Uterus (tissue), 3 donors: ENCODE measurements at regions not wholly inside any gene's neighbourhood (a gene's known extent, or its start where the extent isn't known, plus 50 kb on each side); places are given as distances from the start of the nearest gene placed in this dataset.

Experiments
- DNase-seq, 2 donors: peaks; one replicate each; pipeline ENCODE4 v3.0.0-alpha.2; 2019 to 2020
- H3K27ac ChIP-seq, 2 donors: fragments of 200-600 bp; sonication (generic); 1 replicate in 1 of 2; 2 replicates in 1 of 2; pipeline ENCODE4 v1.5.1; 2016 to 2018
- H3K27me3 ChIP-seq, 2 donors: fragments of 200-600 bp; sonication (generic); one replicate each; pipeline ENCODE4 v1.5.1; 2018 to 2019; ENCODE audit warnings: control low read depth in 1 of 2
- H3K36me3 ChIP-seq, 2 donors: fragments of 200-600 bp; sonication (generic); one replicate each; pipeline ENCODE4 v1.5.1; 2019; ENCODE audit warnings: control low read depth in 1 of 2
- H3K4me1 ChIP-seq, 2 donors: fragments of 200-600 bp; sonication (generic); one replicate each; pipeline ENCODE4 v1.5.1; 2018 to 2019; ENCODE audit warnings: control low read depth in 1 of 2
- H3K4me3 ChIP-seq, 2 donors: fragments of 200-600 bp; sonication (generic); 1 replicate in 1 of 2; 2 replicates in 1 of 2; pipeline ENCODE4 v1.5.1; 2018 to 2019; ENCODE audit warnings: mild to moderate bottlenecking in 1 of 2
- H3K9me3 ChIP-seq, 2 donors: fragments of 200-600 bp; sonication (generic); one replicate each; pipeline ENCODE4 v1.5.1; 2019; ENCODE audit warnings: control low read depth in 1 of 2
- CTCF ChIP-seq, 4 experiments: fragments of 200-600 bp in 2 of 4; fragments of 450-650 bp in 2 of 4; sonication (generic) in 2 of 4; IDR thresholded peaks; one replicate each; pipeline ENCODE4 v1.5.1; 2016 to 2019; ENCODE audit warnings: antibody characterized with exemption in 4 of 4, mild to moderate bottlenecking in 2 of 4, moderate library complexity in 1 of 4
- POLR2A ChIP-seq, 2 donors: fragments of 450-650 bp; IDR thresholded peaks; one replicate each; pipeline ENCODE4 v1.6.1; 2016; ENCODE audit warnings: antibody characterized with exemption in 2 of 2, mild to moderate bottlenecking in 1 of 2, moderate library complexity in 1 of 2
- intact Hi-C: fragments of 100-400 bp; cut with DNase I; formaldehyde crosslinking; loops from one replicate; pipeline ENCODE4 v1.15.1; 2023; ENCODE audit warnings: low total_unique reads
- donor health status: DM: yes; HTN: yes; CAD: no.

DNA sequence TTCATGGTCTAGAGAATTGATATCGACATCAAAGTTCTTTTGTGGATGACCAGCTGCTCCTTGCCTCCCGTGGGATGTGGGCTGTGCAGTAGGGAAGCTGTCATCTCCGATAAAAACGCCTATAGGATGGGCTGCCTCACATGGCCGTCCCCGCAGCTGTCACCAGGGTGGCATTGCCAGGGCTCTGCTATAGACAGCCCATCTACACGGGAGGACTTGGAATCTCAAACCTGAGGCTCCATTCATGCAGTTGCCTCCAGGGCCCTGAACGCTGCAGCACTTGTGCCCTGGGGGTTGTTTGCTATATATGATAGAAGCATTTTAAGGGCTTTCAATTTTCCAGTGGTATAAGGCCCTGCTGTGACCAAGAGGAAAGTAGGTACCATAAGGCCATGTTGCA, 183.1 kb downstream of the MYCN start:
- DNase-seq, result no peak
- Histone ChIP-seq H3K4me3 (no peak overlapping the region), H3K27me3 (no peaks in the 10 kb centered on the region), H3K4me1 (no peaks in the 10 kb centered on the region), H3K9me3 (no peaks in the 10 kb centered on the region), H3K36me3 (no peaks in the 10 kb centered on the region), H3K27ac (no peak overlapping the region)
- TF ChIP-seq CTCF (IDR thresholded peaks at IDR 0.05), result no peak
- TF ChIP-seq POLR2A (IDR thresholded peaks at IDR 0.05), result no peak
- intact Hi-C loops, result no loop called here

DNA sequence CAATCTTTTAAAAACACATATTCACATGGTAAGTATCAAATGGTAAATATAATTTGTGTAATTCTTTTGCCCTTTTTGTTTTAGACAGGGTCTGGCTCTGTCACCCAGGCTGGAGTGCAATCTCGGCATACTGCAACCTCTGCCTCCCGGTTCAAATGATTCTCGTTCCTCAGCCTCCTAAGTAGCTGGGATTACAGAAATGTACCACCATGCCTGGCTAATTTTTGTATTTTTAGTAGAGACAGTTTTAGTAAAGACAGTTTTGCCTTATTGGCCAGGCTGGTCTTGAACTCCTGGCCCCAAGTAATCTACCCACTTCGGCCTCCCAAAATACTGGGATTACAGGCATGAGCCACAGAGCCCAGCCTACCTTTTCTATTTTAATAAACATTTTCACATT, 182.2 kb downstream of the MYCN start:
- no peak overlapping the region for H3K27ac ChIP-seq
- H3K36me3 ChIP-seq, result no peaks in the 10 kb centered on the region
- no peaks in the 10 kb centered on the region for H3K4me1 ChIP-seq
- TF ChIP-seq CTCF (IDR thresholded peaks at IDR 0.05) (no peak), POLR2A (IDR thresholded peaks at IDR 0.05) (no peak)
- no peak for DNase-seq
- H3K9me3 ChIP-seq, result no peaks in the 10 kb centered on the region
- intact Hi-C loops, result no loop called here
- H3K4me3 ChIP-seq, result no peak overlapping the region
- no peaks in the 10 kb centered on the region for H3K27me3 ChIP-seq

DNA sequence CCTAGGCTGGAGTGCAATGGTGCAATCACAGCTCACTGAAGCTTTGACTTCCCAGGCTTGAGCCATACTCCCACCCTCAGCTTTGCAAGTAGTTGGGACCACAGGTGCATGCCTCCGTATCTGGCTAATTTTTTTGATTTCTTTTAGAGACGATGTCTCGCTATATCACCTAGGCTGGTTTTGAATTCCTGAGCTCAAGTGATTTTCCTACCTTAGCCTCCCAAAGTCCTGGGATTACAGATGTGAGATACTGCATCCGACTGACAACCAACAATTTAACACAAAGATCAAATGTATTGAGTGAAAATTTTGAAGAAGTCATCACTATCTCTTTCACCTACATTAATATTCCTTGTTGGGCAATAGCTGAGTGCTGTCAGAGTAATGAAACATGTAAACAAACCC, 181.6 kb downstream of the MYCN start:
- Histone ChIP-seq H3K36me3 (no peaks in the 10 kb centered on the region), H3K4me1 (no peaks in the 10 kb centered on the region), H3K27ac (no peak overlapping the region), H3K4me3 (no peak overlapping the region), H3K27me3 (no peaks in the 10 kb centered on the region), H3K9me3 (no peaks in the 10 kb centered on the region)
- TF ChIP-seq POLR2A (IDR thresholded peaks at IDR 0.05), result no peak
- no peak for TF ChIP-seq CTCF (IDR thresholded peaks at IDR 0.05)
- no peak for DNase-seq
- intact Hi-C loops, result no loop called here

- no peaks in the 10 kb centered on the region for H3K27me3 ChIP-seq
- H3K27ac ChIP-seq, result no peak overlapping the region
- H3K4me3 ChIP-seq, result no peak overlapping the region
- DNase-seq, result no peak
- TF ChIP-seq CTCF (IDR thresholded peaks at IDR 0.05), result no peak
- TF ChIP-seq POLR2A (IDR thresholded peaks at IDR 0.05), result no peak
- intact Hi-C loops, result no loop called here
- no peaks in the 10 kb centered on the region for H3K36me3 ChIP-seq
- no peaks in the 10 kb centered on the region for H3K9me3 ChIP-seq
- H3K4me1 ChIP-seq, result no peaks in the 10 kb centered on the region
These were observed 181.1 kb downstream of the MYCN start for GRCh38 chr2:16121231-16121985.

DNA sequence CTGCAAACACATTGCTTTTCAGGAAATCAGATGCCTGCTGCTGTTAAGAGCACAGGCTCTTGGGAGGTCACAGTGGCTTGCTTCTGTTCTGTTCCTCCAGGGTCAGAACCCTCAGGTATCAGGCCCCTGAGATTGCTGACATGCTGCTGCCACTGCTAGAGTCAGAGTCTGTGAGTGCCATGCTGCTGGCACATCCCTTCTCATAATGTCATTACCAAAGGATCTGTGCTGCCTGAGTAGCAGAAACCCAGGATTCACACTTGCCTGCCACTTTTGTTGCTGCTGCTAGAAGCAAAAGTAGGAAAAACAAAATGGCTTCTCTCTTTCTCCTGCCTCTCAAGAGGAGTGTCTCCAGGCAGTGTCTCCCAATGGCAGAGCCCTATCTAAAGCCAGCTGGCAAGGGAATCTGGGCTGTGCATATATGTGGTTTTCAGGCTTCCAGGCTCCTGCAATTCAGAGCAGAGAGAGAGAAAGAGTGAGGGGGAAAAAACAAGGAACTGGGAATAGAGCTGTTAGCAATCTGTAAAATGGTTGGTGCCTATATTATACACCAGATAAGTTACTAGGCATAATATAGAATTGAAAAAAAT, 180.3 kb downstream of the MYCN start:
- TF ChIP-seq CTCF (IDR thresholded peaks at IDR 0.05), result no peak
- TF ChIP-seq POLR2A (IDR thresholded peaks at IDR 0.05), result no peak
- Histone ChIP-seq H3K27ac (no peak overlapping the region), H3K36me3 (no peaks in the 10 kb centered on the region), H3K9me3 (no peaks in the 10 kb centered on the region), H3K27me3 (no peaks in the 10 kb centered on the region), H3K4me1 (no peaks in the 10 kb centered on the region), H3K4me3 (no peak overlapping the region)
- DNase-seq, result no peak
- intact Hi-C loops, result no loop called here
